GOT3 (cell line): ENCODE measurements at regions not wholly inside any gene's neighbourhood (a gene's known extent, or its start where the extent isn't known, plus 50 kb on each side); places are given as distances from the start of the nearest gene placed in this dataset.

Experiments used
- DNase-seq: peaks from one replicate; lab custom pipeline; 2025; ENCODE audit warnings: mixed read lengths; lab: John Stamatoyannopoulos, UW

DNA sequence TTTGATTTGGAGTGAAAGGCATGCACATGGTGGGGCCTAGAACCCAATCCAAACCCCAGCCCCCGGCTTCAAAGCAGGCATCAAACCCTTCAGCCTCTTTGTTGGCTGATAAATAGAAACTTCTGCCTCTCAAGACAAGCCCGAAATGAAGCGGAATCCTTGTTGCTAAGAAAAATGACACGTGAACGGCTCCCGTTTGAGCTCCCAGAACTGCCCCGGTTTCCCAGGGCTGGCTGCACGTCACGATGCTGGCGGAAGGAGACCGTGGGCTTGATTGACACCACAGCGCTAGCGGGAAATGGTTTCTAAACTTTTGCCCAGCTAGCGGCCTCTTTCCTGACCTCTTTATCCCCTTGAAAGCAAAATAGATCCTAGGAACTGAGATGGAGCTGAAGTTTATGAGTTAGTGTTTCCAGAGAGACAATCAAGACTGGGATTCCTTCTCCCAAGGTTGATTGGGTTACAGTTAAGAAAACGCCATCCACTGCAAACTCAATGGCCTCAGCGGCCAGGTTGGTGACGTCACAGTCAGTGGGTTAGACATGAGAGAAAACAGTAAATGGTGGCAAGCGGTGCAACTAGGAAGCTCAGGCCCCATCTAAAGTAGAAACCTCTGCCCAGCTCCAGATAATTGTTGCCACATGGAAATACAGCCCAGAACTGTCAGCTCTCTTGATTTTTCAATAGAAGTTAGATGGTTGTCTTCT is 117.0 kb downstream of the ANKRD60 start:
- no peak for DNase-seq

DNA sequence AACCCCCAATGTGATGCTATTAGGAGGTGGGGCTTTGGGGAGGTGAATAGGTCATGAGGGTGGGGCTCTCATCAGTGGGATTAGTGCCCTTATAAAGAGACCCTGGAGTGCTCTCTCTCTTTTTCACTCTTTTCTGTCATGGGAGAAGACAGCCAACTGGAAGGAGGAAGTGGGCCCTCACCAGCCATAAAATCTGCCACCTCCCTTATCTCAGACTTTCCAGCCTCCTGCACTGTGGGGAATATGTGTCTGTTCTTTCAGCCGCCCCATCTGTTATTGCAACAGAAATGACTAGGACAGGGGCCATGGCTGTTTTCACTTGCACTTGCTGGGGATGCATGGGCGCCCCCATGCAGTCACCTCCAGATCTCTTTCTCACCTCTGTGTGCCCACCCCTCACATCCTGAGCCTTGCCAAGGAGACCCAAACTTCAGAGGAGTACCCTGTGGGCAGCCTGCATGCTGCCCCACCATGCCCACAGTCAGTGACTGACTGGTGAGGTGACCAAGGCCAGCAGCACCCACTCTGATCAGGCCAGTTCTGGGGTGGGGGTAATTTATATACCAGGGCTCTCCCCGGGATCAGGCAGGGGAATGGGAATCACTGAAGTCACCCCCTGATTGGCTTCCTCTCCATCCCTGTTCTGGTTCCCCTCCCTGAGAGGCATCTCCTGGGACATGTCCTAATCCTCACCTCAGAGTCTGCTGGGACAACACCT is 118.4 kb downstream of the ANKRD60 start:
- no peak for DNase-seq

DNA sequence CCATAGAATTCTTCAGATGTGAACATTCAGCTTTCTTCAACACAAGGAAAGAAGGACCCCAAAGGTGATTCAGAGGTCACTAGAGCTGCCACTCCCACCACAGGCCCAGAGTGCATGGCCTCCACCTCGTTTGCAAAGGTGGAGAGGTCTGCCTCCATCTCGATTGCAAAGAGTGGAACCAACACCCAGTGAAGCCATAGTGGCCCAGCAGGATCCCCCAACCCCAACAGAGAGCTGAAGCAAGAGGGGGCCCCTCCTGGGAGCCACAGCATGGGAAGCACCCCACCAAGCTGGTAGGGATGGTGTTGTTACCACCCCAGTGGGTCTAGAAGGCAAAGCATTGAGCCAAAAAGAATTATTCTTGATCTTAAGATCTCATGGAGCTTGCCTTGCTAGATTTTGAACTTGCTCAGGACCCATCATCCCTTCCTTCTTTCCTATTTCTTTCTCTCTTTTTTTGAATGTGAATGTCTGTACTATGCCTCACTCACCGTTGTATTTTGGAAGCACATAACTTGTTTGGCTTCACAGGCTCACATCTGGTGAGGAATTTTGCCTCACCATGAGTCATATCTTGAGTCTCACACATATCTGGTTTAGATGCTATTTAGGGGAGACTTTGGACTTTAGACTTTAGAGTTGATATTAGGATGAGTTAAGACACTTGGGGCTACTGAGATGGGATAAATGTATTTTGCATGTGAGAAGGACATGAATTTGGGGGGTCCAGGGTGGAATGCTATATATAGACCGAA is 119.2 kb downstream of the ANKRD60 start:
- DNase-seq, result no peak

GRCh38 chr20:58107533-58107932 is 120.9 kb downstream of the ANKRD60 start:
- DNase-seq, result no peak

GRCh38 chr20:58106143-58106750 is 122.2 kb downstream of the ANKRD60 start:
- DNase-seq, result no peak

DNA sequence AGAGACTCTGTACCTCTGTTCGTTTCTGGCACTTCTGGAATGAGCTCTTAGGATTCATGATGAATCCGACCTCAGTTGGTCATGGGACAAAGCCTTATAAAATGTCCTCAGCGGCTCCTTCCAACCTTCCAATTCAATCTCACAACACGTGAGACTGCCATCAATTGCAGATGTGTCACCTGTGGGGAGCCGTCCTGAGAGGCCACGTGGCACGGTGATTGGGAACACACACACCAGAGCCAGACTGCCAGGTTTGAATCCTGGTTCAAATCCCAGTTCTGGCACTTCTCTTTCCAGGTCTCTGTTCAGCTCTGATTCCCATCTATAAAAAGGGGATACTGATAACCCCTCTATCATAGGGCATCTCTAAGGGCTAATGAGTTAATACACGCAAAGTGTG is 124.5 kb downstream of the ANKRD60 start:
- no peak for DNase-seq

- no peak for DNase-seq
These were observed 124.9 kb downstream of the ANKRD60 start for GRCh38 chr20:58103517-58103904.

DNA sequence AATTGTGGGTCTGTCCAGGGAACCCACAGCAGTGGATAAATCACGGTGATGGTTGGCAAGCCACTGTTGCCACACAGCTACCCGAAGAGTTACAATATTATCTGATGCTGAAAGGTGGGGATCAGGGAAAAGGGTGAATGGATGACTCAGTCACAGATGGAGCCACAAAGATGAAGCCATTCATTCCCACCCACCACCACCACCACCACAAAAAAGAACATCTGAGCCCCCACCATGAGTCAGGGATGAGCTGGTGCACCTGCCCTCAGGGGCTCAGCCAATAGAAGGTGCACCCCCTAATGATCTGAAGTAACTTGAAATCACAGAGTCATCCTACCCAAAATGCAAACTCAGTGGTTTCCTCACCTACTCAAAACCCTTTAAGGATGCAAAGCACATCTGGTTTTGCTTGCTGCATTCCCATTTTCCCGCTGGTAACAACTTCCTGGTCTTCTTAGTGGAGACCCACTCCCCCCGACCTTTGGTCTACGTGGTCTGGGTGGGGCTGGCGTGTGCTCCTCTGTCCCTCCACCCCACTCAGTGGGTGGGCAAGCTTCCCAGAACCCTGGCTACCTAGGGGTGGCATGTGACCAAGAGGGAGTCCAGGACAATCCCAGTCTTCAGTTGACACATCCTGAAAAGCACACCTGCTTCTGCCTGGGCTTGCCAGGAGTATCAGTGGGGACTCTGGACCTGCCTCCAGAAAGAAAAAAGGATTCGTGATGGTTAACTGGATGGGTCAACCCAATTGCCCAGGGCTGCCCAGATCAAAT is 125.5 kb downstream of the ANKRD60 start:
- DNase-seq, result no peak

GRCh38 chr20:58102261-58102660 is 126.2 kb downstream of the ANKRD60 start:
- no peak for DNase-seq

DNA sequence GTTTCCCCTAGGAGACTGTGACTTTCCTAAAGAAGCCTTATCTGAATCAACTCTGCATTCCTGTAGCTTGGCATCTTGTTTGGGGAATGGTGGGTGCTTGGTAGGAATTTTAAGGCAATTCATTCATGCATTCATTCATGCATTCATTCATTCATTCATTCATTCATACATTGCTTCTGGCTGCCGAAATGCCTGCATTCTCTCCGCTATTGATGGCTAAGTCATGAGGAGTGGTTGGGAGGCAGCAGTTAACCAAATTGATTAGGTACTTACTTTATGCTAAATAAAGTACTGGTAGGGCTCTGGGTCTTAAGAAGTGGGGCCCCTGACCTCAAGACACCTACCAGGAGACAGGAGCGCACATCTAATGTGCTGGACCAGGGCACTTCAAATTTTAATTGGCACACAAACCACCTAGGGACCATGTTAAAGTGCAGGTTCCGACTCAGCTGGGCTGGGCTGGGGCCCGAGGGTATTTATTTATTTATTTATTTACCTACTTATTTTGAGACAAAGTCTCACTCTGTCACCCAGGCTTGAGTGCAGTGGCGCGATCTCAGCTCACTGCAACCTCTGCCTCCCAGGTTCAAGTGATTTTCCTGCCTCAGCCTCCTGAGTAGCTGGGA is 127.6 kb downstream of the ANKRD60 start:
- no peak for DNase-seq

GRCh38 chr20:58099956-58100730 is 128.3 kb downstream of the ANKRD60 start:
- no peak for DNase-seq

DNA sequence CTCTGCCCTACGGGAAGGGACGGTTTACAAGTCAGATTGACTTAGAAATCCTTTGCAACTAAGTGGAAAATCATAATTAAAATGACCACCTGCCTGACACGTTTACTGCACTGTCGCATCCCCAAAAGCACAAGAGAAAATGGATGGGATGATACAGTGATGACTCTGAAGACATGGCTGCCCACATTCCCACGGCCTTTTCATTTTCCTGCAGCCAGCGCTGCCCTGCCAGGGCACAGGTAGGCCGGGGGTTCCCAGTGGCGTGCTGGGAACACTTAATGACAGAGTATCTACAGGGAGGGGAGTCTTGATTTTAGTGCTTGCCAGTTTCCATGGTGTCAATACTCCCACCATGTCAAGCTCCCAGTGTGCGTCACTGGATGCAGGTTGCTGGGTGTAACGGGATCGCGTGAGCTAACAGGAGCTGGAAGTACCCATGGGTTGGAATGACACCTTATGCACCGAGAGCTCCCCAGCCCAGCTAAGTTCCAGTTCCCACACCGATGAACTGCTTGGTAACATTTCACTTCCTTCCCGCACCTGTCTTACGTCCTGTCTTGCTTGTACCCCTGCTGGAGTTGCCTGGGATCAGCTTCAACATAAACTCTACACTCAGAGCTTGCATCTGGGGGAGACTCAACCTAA is 129.0 kb downstream of the ANKRD60 start:
- no peak for DNase-seq

- no peak for DNase-seq
These were observed 129.9 kb downstream of the ANKRD60 start for GRCh38 chr20:58098571-58098970.

DNA sequence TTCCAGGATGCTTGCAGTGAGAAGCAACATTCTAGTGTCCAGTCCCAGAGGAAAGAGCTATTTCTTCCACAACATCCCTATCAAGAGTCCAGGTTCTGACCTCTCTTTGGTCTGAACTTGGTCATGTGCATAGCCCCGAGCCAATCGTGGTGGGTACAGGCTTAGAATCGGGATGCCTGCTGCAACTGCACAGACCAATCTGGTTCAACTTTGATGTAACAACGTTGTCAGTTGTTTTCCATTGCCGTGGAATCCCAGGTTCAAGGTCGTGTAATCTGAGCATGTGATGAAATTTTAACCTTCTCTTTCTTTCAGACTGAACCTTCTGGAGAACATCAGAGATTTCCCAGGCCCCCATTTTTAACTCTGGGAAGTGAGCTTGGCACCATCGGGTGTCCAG is 130.5 kb downstream of the ANKRD60 start:
- no peak for DNase-seq

DNA sequence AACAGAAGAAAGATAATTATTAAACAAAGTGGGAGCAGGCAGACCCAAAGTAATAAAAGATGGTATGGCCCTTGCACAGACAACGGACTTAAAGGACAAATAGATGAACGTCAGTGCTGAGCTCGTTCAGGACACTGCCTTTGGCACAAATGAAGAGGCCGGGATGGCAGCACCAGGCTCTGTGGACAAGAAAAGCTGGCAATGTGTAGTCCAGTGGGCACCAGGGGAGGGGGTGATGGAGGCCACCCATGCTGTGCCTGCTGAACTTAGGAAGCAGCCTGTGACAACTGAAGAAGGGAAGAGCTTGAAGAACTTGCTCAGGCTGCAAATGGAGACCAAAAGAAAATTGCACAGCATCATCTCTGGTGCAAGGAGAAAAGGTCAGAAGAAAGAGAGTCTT is 131.0 kb downstream of the ANKRD60 start:
- no peak for DNase-seq

- DNase-seq, result no peak
These were observed 131.5 kb downstream of the ANKRD60 start for GRCh38 chr20:58096880-58097423.

DNA sequence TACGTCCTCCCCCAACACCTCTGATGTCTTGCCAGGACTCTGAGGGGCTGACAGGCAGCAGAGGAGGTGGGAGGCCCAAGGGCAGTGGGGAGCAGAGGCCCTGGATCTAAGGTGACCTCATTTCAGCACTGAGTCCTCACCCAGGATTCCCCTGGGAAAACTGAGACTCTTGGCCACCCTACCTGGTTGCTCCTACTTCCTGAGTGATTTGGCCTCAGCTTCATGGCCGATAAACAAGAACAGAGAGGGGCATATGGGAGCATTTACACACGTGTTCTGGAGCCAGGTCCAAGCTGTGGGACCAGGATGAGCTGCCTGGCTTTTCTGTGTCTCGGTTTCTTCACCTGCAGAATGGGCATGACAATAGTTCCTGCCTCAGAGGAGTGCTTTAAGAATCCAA is 133.8 kb downstream of the ANKRD60 start:
- no peak for DNase-seq

- no peak for DNase-seq
These were observed 134.3 kb downstream of the ANKRD60 start for GRCh38 chr20:58094160-58094559.

DNA sequence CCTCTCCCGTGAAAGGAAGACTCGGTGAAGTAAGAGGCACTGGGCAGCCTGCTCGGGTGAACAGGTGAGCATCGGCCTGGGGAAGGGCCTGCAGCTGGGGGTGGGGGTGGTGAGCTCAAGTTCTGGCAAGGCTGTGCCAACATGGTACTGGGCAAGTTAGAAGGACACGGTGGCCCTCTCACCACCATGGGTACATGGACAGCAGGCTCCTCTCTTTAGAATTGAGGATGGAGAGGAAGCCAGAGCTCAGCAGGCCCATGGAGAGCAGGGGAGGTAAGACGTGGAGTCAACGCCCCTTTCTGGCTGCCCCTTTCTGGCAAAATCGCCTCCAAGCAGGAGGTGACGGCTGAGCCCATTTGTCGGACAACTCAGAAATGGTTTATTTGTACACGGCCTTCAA is 135.6 kb downstream of the ANKRD60 start:
- no peak for DNase-seq

DNA sequence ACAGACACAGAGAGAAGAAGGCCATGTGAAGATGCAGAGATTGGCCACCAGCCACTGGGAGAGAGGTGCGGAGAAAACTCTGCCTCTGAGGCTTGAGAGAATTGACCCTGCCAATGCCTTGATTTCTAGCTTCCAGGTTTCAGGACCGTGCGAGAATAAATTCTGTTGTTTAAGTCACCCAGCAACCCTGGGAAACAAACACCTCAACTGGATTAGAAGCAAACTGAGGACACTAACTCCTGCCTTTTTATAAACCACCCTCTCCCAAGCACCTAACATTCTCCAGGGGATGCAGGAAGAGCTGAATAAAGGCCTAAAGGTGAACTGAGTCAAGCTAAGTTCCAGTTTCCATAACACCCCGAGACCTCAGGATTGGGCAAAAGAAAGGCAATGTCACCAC is 136.1 kb downstream of the ANKRD60 start:
- no peak for DNase-seq
